IMR-90 (cell line): ENCODE measurements at regions not wholly inside any gene's neighbourhood (a gene's known extent, or its start where the extent isn't known, plus 50 kb on each side); places are given as distances from the start of the nearest gene placed in this dataset.
"Not testable (repeated sequence)": the region's sequence is repeated elsewhere in the genome, so short reads cannot be mapped to it uniquely, and the experiment has no call there.

Experiments used
- BHLHE40 ChIP-seq: fragments of 150-350 bp; IDR thresholded peaks from 2 replicates; pipeline ENCODE4 v1.6.1; 2016; ENCODE audit warnings: mild to moderate bottlenecking, low read depth, low read length
- CEBPB ChIP-seq: IDR thresholded peaks from 2 replicates; pipeline ENCODE4 v1.6.1; 2012; ENCODE audit warnings: low read depth, low read length, improper control_type of control experiment
- CTCF ChIP-seq: conservative IDR thresholded peaks from 2 replicates; pipeline ENCODE4 v1.5.1; 2012; ENCODE audit warnings: mild to moderate bottlenecking, low read depth, low read length, improper control_type of control experiment
- ELK1 ChIP-seq: fragments of 150-350 bp; IDR thresholded peaks from 2 replicates; pipeline ENCODE4 v1.6.1; 2016; ENCODE audit warnings: low read depth, mild to moderate bottlenecking, low read length, moderate library complexity, borderline replicate concordance
- FOS ChIP-seq: fragments of 150-350 bp; IDR thresholded peaks from 2 replicates; pipeline ENCODE4 v1.6.1; 2016; ENCODE audit warnings: low read depth, low read length
- POLR2A ChIP-seq: IDR thresholded peaks from 2 replicates; pipeline ENCODE4 v1.6.1; 2012; ENCODE audit warnings: mild to moderate bottlenecking, low read depth, low read length
- RAD21 ChIP-seq: IDR thresholded peaks from 2 replicates; pipeline ENCODE4 v1.6.1; 2012; ENCODE audit warnings: low read length, improper control_type of control experiment
- RCOR1 ChIP-seq: IDR thresholded peaks from 2 replicates; pipeline ENCODE4 v1.6.1; 2012; ENCODE audit warnings: mild to moderate bottlenecking, low read length, improper control_type of control experiment; ENCODE audit not compliant: insufficient replicate concordance
- USF2 ChIP-seq: fragments of 150-350 bp; IDR thresholded peaks from 2 replicates; pipeline ENCODE4 v1.6.1; 2017; ENCODE audit warnings: mild to moderate bottlenecking, antibody characterized with exemption, low read length, low read depth

DNA sequence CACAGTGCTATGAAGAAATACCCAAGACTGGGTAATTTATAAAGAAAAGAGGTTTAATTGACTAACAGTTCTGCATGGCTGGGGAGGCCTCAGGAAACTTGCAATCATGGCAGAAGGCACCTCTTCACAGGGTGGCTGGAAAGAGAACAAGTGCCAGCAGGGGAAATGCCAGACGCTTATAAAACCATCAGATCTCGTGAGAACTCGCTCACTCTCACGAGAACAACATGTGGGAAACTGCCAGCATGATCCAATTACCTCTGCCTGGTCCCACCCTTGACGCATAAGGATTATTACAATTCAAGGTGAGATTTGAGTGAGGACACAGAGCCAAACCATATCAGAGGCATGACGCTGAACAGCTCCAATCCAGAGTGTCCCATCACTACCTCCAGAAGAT is 73.7 kb upstream of the RPL38 start:
- TF ChIP-seq POLR2A, CTCF, CEBPB, RAD21, ELK1, USF2, BHLHE40, FOS, RCOR1: not testable (repeated sequence)
